ENCODE measurements at regions not wholly inside any gene's neighbourhood (a gene's known extent, or its start where the extent isn't known, plus 50 kb on each side); places are given as distances from the start of the nearest gene placed in this dataset.

DNA sequence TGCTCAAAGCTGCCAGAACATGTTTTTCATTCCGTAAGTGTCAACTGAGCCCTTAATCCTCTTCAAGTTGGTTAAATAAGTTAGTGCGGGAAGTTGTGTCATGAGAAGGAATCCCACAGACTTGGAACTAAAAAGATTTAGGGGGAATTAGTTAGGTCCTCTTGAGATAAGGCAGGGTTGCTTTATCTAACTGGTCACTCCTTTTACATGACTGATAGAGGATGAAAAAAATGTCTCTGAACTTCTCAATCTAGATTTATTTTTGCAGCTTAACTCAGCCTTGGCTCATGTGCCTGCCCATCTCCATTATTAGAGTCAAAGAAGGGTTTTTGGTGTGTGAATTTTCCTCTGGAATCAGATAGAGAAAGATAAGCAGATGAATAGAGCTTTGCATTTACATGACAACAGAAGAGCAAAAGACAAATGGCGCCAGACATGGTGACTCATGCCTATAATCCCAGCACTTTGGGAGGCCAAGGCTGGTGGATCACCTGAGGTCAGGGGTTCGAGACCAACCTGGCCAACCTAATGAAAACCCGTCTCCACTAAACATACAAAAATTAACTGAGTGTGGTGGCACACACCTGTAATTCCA, 882.9 kb downstream of the RPA4 start:
- no peak overlapping the region for H3K27ac ChIP-seq
- 35 to 48% methylated on average over 5 of the region's 5 CpGs for WGBS, 2 experiments (ENCODE audit: low coverage in 1 of 2, low lambda C conversion rate in 2 of 2, missing lambda C conversion rate in 2 of 2)
- no peaks in the 10 kb centered on the region for H3K36me3 ChIP-seq (ENCODE audit: low read depth)
- H2AFZ ChIP-seq: no peak overlapping the region
- no peaks in the 10 kb centered on the region for H3K9me3 ChIP-seq (ENCODE audit: low read depth)
- H3K9ac ChIP-seq: no peak overlapping the region
- no peak for DNase-seq
- H3K27me3 ChIP-seq (replicated peaks; ENCODE audit: insufficient read depth): no peaks in the 10 kb centered on the region
- H3K79me2 ChIP-seq (ENCODE audit: insufficient read depth): no peaks in the 10 kb centered on the region
- no peaks in the 10 kb centered on the region for H4K20me1 ChIP-seq (ENCODE audit: insufficient read depth)
- H3K4me3 ChIP-seq: no peak overlapping the region
- H3K9me2 ChIP-seq (ENCODE audit: insufficient read depth): no peaks in the 10 kb centered on the region
- no peaks in the 10 kb centered on the region for H3K4me1 ChIP-seq (ENCODE audit: insufficient read depth)
- H3K4me2 ChIP-seq (ENCODE audit: unreplicated experiment): no peak overlapping the region
- H3F3A ChIP-seq (ENCODE audit: insufficient read depth): no peaks in the 10 kb centered on the region
- TF ChIP-seq EZH2 (IDR thresholded peaks at IDR 0.05; ENCODE audit: insufficient read depth, poor library complexity, severe bottlenecking) (no peak), EZH2phosphoT487 (IDR thresholded peaks at IDR 0.05; ENCODE audit: insufficient read depth, low read depth) (no peak)
- in situ Hi-C loops (cut with MboI): no loop called here

DNA sequence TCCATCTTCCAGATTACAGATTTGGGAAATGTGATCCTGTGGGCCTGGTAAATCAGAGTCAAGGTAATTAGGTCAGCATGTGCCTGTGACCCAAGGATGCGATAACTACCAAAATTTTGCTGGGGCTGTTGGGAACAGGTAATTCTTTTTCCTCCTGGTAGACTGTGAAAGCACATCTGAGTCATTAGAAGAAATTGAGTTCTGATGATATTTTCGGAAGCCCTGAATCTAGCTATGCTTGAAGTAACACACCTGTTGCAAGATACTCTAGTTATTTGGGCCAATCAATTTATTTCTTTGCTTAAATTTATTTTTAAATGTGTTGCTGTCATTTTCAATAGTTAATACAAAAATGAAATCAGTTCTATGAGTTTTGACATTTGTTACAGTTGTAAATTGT, 903.6 kb downstream of the RPA4 start:
- in situ Hi-C loops (cut with MboI): no loop called here
- WGBS, 2 experiments (ENCODE audit: low coverage in 1 of 2, low lambda C conversion rate in 2 of 2, missing lambda C conversion rate in 2 of 2): 66 to 68% methylated on average over 2 of the region's 2 CpGs
- H3F3A ChIP-seq (ENCODE audit: insufficient read depth): no peaks in the 10 kb centered on the region
- TF ChIP-seq EZH2phosphoT487 (IDR thresholded peaks at IDR 0.05; ENCODE audit: insufficient read depth, low read depth) (no peak), EZH2 (IDR thresholded peaks at IDR 0.05; ENCODE audit: insufficient read depth, poor library complexity, severe bottlenecking) (no peak)
- H3K4me1 ChIP-seq (ENCODE audit: insufficient read depth): no peaks in the 10 kb centered on the region
- no peaks in the 10 kb centered on the region for H3K9me3 ChIP-seq (ENCODE audit: low read depth)
- no peak overlapping the region for H3K4me3 ChIP-seq
- H3K36me3 ChIP-seq (ENCODE audit: low read depth): no peaks in the 10 kb centered on the region
- no peak overlapping the region for H2AFZ ChIP-seq
- H3K27me3 ChIP-seq (replicated peaks; ENCODE audit: insufficient read depth): no peaks in the 10 kb centered on the region
- H3K9ac ChIP-seq: no peak overlapping the region
- no peak for DNase-seq
- H3K27ac ChIP-seq: no peak overlapping the region
- no peaks in the 10 kb centered on the region for H4K20me1 ChIP-seq (ENCODE audit: insufficient read depth)
- H3K4me2 ChIP-seq (ENCODE audit: unreplicated experiment): no peak overlapping the region
- H3K79me2 ChIP-seq (ENCODE audit: insufficient read depth): no peaks in the 10 kb centered on the region
- no peaks in the 10 kb centered on the region for H3K9me2 ChIP-seq (ENCODE audit: insufficient read depth)

DNA sequence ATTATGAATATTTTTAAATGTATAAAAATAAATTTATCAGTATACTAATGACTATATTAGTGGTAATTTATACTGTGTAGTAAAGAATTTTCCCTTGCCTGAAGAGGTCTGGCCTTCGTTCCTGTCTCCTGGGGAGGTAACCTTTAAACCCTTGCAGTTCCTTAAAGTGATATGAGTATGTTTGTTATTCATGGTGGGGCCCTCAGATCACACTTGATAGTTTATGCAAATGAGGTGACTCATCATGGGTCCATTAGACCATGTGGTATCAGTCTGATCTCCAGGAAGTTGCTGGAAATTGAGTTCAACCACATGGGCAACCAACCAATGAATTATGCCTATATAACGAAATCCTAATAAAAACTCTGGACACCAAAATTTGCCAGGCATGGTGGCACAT, 904.1 kb downstream of the RPA4 start:
- Histone ChIP-seq H3K9me2 (ENCODE audit: insufficient read depth) (no peaks in the 10 kb centered on the region), H3K4me1 (ENCODE audit: insufficient read depth) (no peaks in the 10 kb centered on the region), H3K9me3 (ENCODE audit: low read depth) (no peaks in the 10 kb centered on the region), H3F3A (ENCODE audit: insufficient read depth) (no peaks in the 10 kb centered on the region), H3K4me2 (ENCODE audit: unreplicated experiment) (no peak overlapping the region), H3K27me3 (replicated peaks; ENCODE audit: insufficient read depth) (no peaks in the 10 kb centered on the region), H3K27ac (no peak overlapping the region), H3K9ac (no peak overlapping the region), H3K4me3 (no peak overlapping the region), H3K36me3 (ENCODE audit: low read depth) (no peaks in the 10 kb centered on the region), H4K20me1 (ENCODE audit: insufficient read depth) (no peaks in the 10 kb centered on the region), H2AFZ (no peak overlapping the region), H3K79me2 (ENCODE audit: insufficient read depth) (no peaks in the 10 kb centered on the region)
- DNase-seq: no peak
- WGBS, 2 experiments (ENCODE audit: low coverage in 1 of 2, low lambda C conversion rate in 2 of 2, missing lambda C conversion rate in 2 of 2): 33 to 53% methylated on average over 2 of the region's 2 CpGs
- in situ Hi-C loops (cut with MboI): no loop called here
- TF ChIP-seq EZH2phosphoT487 (IDR thresholded peaks at IDR 0.05; ENCODE audit: insufficient read depth, low read depth): no peak
- no peak for TF ChIP-seq EZH2 (IDR thresholded peaks at IDR 0.05; ENCODE audit: insufficient read depth, poor library complexity, severe bottlenecking)

DNA sequence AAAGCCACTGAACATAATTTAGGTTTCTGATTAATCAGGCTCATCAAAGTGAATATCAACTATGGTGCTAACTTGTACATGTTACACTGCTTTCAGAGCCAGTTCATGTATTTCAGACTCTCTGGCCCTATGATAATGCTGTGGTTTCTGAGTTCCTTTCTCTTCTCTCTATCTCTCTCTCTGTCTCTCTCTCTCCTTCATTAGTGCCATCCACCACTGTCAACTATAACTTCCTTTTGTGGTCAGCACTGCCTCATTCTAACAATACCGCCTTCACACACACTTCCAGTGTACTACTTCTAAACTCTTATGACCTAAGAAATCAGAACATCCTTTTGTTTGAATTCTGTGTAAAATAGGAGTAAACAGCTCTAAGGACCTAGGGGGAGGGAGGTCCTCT, 907.1 kb downstream of the RPA4 start:
- no peaks in the 10 kb centered on the region for H3K79me2 ChIP-seq (ENCODE audit: insufficient read depth)

DNA sequence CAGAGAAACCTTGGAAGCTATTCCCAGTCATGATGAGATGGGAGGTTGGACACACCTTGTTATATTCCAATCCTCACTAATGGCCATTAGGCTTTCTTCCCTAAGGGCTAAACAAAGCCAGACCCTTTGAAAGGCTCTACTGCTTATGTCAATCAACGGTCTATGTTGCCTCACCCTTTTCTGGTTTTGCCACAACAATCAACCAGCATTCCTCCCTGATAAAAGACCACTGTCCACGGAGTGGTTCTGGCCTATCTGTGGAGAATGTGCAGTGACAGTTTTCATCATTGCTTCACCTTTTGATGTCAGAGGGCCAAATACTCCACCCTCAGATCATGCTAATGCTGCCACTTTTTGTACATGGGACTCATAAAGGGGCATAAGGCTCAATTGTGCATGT, 913.4 kb downstream of the RPA4 start:
- DNase-seq: no peak
- H3K27me3 ChIP-seq (replicated peaks; ENCODE audit: insufficient read depth): no peaks in the 10 kb centered on the region
- no peak overlapping the region for H3K9ac ChIP-seq
- H3K4me2 ChIP-seq (ENCODE audit: unreplicated experiment): no peak overlapping the region
- no peaks in the 10 kb centered on the region for H3K9me3 ChIP-seq (ENCODE audit: low read depth)
- no peaks in the 10 kb centered on the region for H3K36me3 ChIP-seq (ENCODE audit: low read depth)
- 10 to 20% methylated on average over 2 of the region's 2 CpGs for WGBS, 2 experiments (ENCODE audit: low coverage in 1 of 2, low lambda C conversion rate in 2 of 2, missing lambda C conversion rate in 2 of 2)
- H3K4me1 ChIP-seq (ENCODE audit: insufficient read depth): no peaks in the 10 kb centered on the region
- no peak overlapping the region for H3K4me3 ChIP-seq
- H2AFZ ChIP-seq: no peak overlapping the region
- H3K79me2 ChIP-seq (ENCODE audit: insufficient read depth): no peaks in the 10 kb centered on the region
- no peaks in the 10 kb centered on the region for H3K9me2 ChIP-seq (ENCODE audit: insufficient read depth)
- no peak overlapping the region for H3K27ac ChIP-seq
- H4K20me1 ChIP-seq (ENCODE audit: insufficient read depth): no peaks in the 10 kb centered on the region
- TF ChIP-seq EZH2phosphoT487 (IDR thresholded peaks at IDR 0.05; ENCODE audit: insufficient read depth, low read depth): no peak
- no peak for TF ChIP-seq EZH2 (IDR thresholded peaks at IDR 0.05; ENCODE audit: insufficient read depth, poor library complexity, severe bottlenecking)
- H3F3A ChIP-seq (ENCODE audit: insufficient read depth): no peaks in the 10 kb centered on the region
- in situ Hi-C loops (cut with MboI): no loop called here

More for the DNA sequence above, 907.1 kb downstream of the RPA4 start:
- Histone ChIP-seq H3K9me3 (ENCODE audit: low read depth) (no peaks in the 10 kb centered on the region), H3K4me1 (ENCODE audit: insufficient read depth) (no peaks in the 10 kb centered on the region), H3K9me2 (ENCODE audit: insufficient read depth) (no peaks in the 10 kb centered on the region), H3K27me3 (replicated peaks; ENCODE audit: insufficient read depth) (no peaks in the 10 kb centered on the region), H3K36me3 (ENCODE audit: low read depth) (no peaks in the 10 kb centered on the region), H3K27ac (no peak overlapping the region), H3F3A (ENCODE audit: insufficient read depth) (no peaks in the 10 kb centered on the region), H3K9ac (no peak overlapping the region), H4K20me1 (ENCODE audit: insufficient read depth) (no peaks in the 10 kb centered on the region), H2AFZ (no peak overlapping the region), H3K4me2 (ENCODE audit: unreplicated experiment) (no peak overlapping the region), H3K4me3 (no peak overlapping the region)
- 50 to 56% methylated on average over 1 of the region's 1 CpG for WGBS, 2 experiments (ENCODE audit: low coverage in 1 of 2, low lambda C conversion rate in 2 of 2, missing lambda C conversion rate in 2 of 2)
- in situ Hi-C loops (cut with MboI): no loop called here
- TF ChIP-seq EZH2 (IDR thresholded peaks at IDR 0.05; ENCODE audit: insufficient read depth, poor library complexity, severe bottlenecking) (no peak), EZH2phosphoT487 (IDR thresholded peaks at IDR 0.05; ENCODE audit: insufficient read depth, low read depth) (no peak)
- no peak for DNase-seq

Measured in GM23248 (cell line).